ENCODE measurements at regions not wholly inside any gene's neighbourhood (a gene's known extent, or its start where the extent isn't known, plus 50 kb on each side); places are given as distances from the start of the nearest gene placed in this dataset.

DNA sequence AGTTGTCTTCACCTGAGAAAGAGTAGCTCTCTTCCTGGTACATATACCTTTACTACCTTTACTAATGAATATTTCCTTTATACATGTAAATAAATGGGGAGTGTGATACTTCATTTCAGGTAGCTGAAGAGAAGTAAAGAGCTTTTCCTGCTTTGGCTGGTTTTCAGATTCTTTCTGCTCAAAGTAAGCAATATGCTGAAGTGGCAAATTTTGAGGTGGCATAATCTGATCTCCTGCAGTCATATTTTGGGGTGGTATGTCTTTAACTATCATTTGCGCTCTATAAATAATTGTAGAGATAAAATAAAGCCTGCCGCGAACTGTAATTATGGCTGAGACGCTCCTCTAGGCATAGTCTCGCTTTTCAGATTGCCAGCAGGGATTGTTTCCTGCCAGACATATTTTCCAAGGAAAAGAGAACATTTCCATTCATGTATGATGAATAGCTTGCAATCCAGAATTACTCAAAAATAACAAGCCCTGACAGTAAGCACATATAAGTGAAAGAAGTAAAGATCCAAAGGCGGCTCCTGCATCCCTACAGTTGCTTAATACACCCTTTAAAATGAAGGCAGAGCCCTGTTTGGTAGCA lies 200.7 kb downstream of the C12orf50 start:
- DNase-seq, result no peak

DNA sequence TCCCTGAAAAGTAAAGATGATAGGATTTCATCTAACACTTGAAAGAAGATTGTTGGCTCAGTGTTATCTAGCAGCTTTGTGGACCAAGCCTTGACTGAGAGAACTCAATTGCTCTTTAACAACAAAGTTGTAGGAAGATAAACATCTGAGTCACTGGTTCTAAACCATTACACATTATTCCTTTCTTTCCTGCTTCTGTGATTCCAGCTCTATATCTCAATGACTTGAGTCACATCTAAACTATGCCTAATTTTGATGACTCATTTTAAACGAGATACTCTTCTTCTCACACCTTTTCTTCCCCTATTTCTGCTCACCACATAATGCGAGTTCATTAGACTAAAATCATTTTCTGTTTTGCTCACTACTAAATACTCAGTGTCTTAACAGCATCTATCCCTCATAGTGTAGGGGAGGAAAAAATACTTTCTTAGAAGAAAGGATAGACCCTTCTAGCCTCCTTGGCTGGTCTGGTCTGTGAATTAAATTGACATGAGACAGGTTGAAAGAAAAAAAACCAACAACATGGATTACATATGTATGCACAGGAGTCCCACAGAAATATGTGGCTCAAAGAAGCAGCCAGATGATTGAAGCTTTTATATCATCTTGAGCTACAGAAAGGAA lies 201.4 kb downstream of the C12orf50 start:
- DNase-seq, result no peak

DNA sequence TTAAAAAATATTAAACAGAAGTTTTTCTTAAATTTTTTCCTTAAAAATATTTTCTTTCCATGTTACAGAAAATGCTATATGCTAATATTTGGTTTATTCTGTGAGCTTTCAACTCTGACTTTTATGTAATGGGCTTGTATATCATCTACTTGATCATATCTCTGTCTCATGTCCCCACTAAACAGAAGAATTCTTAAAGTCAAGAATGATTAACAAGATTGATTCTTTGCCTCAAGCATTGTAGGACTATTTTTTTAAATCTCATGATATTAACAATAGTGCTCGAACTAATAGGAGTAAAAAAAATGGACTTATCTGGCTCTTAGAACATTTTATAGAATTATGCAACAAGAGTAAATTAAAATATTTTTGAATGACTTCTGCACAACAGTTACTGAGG lies 206.3 kb downstream of the C12orf50 start:
- DNase-seq, result no peak

DNA sequence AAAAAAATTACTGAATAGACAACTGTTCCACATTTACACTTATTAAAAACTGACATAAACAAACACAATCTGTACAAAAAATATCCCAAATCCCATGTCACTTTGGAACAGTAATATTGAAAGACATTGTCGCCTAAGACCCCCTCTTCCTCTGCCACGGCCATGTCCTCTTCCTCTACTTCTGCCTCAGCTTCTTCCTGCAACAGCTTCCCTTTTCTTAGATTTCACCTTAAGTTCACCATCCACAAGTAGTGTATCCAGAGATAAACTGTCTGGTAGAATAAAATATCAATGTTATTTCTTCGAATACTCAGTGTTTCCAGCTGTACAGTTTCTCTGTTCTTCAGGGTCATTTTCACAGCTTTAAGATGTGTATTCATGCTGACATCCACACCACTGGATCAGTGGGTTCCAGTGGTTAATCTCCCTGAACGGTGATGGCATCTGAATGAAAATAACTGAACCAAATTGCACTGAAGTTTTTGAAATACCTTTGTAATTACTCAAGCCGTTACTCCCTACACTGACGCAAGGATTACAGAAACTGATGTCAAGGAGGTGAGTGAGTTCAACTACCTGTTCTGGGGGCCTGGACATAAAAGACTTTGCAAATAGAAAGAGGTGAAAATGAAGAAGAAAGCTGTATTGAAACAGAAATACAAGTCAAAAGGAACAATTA lies 208.5 kb downstream of the C12orf50 start:
- no peak for DNase-seq

DNA sequence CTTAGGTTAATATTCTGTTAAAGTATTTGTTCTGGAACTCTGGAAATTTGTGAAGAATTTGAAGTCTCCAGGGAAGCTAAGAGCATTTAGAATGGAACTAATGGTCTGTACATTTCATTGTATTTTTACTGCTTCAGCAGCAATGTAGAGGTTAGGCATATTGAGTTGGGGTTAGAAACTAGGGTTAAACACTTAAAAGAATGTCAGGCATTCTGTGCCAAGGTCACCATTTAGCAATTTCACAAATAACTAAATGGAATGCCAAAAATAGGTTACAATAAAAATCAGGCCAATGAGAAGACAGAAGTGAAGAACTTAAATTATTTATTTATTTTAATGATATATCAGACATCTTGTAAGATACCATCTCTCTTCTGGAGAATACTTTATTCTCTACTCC lies 210.8 kb downstream of the C12orf50 start:
- no peak for DNase-seq

DNA sequence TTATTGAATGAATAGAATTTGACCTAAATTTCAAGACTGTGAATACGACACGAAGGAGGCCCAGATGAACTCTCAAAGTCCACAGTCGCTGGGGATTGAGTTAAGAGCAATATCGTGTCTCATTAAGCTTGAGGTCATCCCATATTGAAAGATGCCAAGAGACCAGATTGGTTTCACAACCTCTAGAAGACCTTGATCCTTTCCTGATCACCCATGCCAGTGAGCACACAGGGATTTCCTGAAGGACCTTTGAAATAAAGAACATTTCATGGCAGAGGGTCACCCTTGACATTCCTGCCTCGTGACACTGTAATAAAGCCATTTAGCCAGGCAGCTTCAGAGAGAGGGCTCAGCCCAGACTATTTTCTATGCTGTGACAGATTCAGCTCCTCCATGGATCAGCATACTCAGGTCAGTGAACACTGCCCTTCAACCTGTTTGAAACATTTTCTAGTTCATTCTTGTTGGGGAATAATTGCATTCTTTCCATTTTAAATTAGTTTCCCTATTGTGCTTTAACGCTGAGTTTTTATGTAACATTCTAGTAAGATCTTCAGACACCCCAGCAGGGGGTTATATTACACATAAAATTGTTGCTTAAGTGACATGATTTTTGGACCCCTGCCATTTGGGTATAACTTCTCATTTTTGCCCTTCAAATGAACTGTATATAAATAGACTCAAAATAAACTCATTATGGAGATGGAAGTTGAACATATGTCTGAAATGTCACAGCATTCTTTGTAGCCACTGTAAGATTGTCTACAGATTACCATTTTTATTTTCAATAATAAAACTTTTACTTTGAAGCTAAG lies 213.2 kb downstream of the C12orf50 start:
- DNase-seq, result no peak

DNA sequence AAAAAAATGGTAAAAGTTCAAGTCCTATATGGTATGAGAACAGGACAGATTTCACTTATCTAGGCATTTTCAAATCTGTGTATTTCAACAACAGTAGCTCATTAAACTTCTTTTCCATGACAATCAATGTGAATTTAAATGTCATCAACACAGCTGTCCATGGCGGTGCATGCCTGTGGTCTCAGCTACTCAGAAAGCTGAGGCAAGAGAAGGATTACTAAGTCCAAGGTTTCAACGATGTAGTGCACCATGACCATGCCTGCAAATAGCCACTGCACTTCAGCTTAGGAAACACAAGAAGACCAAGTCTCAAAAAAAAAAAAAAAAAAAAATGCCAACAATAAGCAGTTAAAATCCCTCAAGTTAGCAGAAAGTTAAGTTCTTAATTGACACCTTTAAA lies 214.6 kb downstream of the C12orf50 start:
- DNase-seq, result no peak

DNA sequence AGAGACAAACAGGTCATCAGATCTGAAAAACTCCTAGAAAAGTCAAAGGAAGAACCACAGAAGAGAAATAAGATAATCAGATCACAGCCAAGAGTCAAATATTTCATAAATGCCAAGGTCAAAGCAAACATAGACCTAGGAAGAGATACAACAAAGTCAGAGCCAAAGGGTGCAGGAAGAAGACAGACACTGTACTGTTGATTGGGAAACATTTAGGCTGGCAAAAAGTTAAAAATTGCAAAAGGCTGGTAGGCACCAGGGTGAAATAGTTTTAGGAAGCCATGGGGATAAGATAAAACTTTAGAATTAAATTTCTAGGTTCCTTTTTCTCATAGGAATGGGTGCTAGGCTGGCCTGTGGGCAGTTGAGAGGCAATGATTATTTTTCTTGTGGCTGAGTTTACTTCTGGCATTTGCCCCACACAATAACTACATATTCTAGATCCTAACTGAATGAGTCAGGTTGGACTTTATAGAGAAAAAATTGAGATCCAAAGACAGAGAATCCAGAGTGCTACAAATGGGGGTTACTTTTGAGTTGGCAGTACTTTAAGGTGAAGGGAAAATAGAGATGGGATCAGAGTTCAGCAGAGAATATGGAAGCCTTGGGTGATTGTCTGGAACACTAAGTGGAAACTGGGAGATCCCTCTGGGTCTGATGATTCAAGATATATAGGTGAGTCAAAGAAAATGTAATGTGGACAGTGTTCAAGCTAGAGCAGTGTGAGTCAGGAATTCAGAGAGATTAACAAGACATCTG lies 215.5 kb downstream of the C12orf50 start:
- DNase-seq, result peak; percentile 100

DNA sequence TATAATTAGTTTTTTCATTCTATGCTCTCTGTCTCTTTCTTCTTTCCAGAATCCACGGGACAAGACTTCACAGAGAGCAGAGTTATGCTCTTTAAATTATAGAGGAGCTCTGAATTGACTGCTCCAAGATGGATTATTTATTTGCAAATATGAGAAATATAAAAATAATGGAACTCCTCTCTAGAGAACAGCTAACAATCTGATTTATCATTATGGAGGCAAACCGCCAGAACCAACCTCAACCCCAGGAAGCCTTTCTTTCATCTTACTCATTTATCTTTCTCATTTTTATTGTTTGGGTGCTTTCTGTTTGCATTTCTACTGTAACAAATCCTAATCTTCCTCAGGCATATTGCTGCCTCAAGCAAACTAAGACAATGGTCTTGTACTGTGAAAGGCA lies 216.5 kb downstream of the C12orf50 start:
- DNase-seq, result no peak

DNA sequence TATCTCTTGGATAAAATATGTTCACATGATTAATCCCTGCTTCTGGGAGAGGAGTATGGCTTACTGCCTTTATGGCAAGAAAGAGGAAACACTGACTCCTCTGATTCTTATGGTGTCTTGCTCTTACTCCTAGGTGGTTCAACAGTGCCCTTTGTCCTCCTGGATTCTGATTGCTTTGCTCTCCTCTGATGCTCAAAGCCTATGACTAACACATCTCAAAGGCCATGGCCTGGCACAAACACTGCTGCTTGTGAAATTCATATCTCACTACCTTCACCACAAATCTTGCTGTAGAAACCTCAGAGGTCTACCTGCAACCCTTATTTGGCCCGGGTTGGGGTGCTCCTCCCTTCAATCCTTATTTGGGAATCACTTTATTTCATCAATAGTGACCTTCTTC lies 217.2 kb downstream of the C12orf50 start:
- DNase-seq, result peak; percentile 89

DNA sequence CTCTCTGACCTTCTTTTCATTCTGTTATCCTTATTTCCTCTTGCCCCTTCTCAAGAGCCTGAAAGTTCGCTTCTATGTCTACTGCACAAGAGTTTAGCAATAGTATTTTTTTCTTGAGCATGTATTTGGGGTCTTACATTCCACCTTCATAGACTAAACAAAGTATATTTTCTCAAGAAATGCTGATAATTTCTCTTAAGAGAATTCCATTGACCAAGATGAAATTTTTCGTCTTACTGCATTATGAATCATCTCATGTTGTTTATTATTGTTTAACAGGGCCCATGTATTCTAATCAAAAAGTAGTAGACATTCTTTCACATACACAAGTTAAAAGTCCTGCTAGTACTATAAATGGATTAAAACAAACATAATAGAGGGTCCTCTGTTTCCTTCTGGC lies 219.3 kb downstream of the C12orf50 start:
- no peak for DNase-seq

DNA sequence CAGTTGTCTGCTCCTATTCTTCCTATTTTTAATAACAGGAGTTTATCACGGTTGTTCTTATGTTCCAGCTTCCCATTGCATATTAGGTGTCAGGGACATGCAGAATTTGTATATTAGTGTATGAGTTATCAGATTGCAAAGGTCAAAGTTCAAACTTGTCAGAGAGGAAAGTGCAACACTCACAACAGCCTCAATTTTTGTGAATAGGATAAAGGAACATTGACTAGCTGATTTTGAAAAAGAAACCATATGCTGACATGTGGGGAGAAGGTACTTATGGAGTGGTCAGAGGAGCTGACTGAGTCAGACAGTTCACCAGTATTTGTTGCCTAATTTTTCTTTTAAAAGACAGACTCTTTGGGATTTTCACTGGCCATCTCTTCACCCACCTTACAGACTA lies 222.1 kb downstream of the C12orf50 start:
- no peak for DNase-seq

DNA sequence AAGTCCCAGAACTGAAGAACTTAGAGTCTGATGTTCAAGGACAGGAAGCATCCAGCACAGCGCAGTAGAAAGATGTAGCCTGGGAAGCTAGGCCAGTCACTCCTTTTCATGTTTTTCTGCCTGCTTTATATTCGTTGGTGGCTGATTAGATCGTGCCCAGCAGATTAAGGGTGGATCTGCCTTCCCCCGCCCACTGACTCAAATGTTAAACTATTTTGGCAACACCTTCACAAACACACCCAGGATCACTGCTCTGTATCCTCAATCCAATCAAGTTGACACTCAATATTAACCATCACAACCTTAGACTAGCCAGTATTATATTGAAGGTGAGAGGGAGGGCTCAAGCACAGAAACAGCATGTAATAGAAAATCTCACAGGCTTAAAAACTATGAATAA lies 222.9 kb downstream of the C12orf50 start:
- no peak for DNase-seq

DNA sequence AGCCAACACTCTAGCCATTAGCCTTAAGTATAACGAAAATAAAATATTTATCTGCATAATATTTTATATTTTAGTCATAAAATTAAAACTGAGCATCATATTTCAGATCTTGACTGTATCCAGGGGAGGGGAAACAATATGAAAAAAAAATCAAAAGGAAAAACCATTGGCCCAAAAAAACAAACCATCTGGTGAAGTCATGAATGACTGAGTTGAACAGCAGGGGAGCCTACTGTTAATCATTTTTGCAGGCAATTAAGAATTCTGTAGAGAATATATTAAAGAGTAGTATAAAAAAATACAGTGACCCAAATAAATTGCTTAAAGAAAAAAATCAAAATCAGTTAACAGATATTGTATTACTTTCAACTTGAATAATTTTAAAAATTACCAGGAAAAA lies 224.8 kb downstream of the C12orf50 start:
- DNase-seq, result no peak

DNA sequence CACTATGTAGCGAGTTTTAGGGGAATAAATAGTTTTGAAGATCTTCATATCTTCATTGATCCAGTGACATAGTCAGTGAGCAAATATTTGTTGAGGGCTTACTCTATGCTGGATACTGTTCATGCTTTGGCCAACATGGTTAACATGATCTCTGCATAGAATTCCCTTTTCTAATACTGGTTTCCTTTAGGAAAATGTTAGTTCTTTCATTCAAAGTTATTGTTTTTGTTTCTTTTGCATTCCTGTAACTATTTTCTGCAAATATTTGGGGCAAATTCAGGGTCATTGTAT lies 226.5 kb downstream of the C12orf50 start:
- DNase-seq, result no peak

DNA sequence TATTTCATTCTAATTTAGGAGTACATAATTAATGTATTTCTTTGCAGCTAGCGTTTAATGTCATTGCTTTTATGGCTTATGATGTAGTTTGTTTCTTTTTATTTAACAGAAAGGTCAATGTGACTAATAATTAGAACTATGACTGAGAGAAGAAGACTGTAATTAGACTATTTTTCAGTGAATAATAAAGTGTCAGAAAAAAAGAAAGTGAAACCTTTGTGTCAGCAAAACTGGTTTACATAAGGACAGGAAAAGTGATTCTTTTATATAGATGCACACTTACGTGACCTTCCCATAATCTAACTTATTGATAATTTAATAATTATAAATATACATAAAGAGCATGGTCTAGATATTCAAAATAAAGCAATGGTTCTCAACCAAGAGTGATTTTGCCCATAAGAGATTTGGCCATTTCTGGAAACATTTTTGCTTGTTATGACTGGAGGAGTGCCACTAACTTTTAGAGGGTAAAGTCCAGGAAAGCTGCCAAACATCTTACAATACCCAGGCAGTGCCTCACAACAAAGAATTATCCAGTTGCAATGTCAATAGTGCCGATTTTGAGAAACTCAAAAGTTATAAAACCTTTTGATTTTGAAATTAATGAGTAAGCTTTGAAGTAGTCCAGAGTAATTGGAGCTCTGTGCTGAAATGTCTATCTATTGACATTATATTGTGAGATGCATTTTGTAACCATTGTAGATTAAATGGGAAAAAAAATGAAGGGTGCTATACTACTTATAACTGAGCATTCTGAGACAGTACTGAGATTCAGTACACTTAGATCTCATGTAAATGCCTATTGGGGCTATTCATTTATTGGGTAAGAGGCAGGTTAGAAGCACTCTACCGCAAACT lies 227.1 kb downstream of the C12orf50 start:
- no peak for DNase-seq

DNA sequence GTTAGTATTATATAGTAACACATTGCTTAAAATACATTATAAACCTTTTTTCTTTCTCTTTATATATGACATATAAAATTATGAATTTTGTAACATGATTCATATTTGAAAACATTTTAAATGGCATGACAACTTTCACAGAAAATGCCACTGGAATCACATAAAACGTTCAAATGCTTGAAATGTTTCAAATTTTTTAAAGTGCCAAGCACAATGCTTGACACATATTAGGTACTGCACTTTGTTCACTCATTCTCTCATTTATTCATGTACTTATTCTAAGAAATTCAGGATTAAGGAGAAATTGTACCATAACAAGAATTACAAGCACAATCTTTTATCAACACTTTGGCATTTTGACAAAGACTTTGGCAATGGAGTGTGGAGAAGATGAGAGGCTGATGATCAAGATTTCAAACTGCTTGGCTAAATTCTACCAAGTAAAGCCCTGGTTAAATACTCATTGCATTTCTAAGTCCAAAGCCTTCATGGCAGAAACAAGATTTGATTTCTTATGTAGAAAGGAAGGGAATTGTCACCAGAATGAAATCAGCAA lies 232.2 kb downstream of the C12orf50 start:
- DNase-seq, result no peak

DNA sequence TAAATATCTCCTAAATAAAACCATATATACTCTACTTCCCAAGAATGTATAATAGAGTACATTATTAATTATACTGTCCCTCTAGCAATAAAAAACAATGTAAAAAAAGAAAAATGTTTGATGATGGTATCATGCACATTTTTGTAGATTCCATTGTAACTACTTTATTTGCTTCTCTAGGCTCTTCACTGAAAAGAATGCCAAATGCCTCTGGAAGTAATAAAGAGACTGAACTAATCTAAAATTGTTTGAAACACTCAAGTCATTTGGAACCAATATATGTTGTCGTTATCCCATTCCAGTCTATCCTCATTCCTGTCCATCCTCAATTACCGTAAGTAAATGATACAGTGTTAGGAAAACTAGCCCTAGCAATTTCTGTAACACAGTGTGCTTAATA lies 233.6 kb downstream of the C12orf50 start:
- DNase-seq, result no peak

DNA sequence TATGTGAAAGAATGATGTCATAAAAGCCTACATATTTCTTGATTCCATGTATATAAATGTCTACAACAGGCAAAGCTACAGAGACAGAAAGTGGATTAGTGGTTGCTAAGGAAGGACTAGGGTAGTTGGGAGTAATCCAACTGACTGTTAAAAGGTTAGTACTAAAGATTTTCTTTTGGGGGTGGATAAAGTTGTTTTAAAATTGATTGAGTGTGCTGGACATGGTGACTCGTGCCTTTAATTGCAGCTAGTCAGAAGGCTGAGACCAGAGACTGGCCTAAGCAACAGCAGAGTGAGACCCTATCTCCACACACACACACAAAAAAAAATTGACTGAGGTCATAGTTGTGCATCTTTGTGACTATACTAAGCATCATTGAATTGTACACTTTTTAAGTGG lies 234.3 kb downstream of the C12orf50 start:
- peak; percentile 75 for DNase-seq

DNA sequence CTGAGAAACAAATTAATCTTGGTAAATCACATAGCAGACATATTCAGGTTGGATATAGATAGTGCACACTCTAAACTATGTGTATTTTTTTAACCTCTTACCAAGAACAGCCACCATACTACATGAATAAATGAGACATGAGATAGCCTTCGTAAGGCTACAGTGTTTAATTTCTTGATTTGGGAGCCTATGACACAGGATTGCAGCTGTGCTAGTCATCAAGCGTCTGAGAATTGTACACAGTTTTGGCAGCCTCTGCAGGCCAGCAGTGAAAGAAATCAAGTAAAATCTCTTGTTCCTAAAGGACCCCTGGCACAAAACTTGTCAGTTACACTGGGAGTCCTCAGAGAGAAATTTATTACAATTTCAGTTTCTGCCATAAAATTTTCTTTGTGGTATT lies 236.1 kb downstream of the C12orf50 start:
- no peak for DNase-seq

DNA sequence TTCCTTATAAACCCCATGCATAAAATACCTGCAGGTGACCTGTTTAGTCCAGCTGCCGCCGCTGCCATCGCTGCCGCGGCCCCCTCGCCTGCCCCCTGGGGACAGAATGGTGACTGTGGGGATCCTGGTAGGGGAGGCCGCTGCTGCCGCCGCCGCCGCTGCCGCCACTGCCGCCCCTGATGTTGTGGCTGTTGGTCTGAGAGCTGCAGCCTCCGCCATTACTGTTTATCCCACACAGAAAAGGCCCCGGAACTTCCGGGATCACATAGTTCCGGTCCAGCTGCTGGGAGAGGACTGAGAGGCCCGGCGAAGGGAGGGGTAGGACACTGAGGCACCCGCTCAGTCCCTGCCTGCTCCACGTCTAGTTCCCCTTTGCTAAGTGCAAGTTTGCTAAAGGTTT lies 244.9 kb downstream of the C12orf50 start:
- no peak for DNase-seq

DNA sequence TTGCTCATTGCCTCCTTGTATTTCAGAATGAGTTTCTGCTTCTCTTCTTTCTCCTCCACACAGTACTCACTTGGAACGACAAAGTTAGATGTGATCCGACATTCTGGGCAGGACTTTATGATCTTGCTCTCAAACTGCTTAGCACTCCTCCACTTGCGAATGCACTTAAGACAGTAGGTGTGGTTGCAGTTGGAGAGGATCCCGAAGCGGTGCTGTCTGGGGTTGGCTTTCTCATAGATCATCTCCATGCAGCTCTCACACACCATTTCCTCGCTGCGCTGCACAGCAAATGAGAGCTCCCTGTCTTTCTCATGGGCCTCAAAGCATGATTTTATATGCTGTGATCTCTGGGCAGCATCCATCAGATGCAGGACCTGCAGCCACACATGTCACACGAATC lies 245.7 kb downstream of the C12orf50 start:
- no peak for DNase-seq
